GM12891 (cell line): ENCODE measurements at regions not wholly inside any gene's neighbourhood (a gene's known extent, or its start where the extent isn't known, plus 50 kb on each side); places are given as distances from the start of the nearest gene placed in this dataset.

Source experiments
- POLR2A ChIP-seq: IDR thresholded peaks from 2 replicates; pipeline ENCODE4 v1.6.1; 2011; ENCODE audit warnings: low read depth, low read length, control low read depth
- POLR2AphosphoS5 ChIP-seq: IDR thresholded peaks from 2 replicates; pipeline ENCODE4 v1.6.1; 2011; ENCODE audit warnings: low read depth, low read length, control low read depth
- POU2F2 ChIP-seq: IDR thresholded peaks from 2 replicates; pipeline ENCODE4 v1.6.1; 2011; ENCODE audit warnings: low read depth, mild to moderate bottlenecking, control low read depth, low read length, moderate library complexity

DNA sequence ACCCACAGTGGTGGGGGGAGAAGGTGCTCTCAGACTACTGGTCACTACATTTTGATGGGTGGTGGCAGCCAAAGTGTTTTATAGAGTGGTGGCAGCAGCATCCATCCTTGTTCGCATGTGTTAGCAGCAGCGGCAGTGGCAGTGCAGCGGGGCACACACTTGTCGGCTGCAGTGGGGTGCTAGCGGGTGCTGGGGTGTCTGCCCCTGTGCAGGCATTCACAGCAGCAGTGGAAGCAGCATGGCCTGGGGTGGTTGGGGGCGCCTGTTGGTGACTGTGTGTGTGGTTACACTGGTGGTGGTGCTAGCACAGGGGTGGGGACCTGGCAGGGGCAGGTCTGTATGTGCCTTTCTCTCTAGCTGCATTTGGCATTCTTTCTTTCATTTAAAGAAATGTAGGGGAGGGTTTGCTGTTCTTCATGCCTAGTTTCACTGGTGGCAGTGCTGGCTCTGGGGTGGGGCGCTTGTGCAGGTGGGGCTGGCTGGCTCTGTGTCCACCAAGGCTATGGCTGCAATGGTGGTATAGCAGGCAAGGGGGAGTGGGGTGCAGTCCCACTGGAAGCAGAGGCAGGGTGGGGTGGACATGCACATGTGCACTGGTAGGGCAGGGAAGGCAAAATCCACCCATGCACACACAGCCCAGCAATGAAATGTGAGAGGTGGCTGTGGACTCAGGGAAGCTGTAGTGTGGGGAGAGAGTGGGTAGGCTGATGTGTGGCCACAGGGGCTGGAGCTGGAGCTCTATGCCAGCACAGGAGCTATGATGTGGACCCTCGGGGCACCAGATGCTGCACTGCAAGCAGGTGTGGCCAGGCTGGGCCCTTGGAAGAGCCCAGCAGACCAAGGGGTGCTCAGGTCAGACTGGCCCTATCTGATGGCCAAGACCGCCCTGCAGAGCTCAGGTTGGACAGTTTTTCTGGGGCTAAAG is 173.3 kb downstream of the PRDM13 start:
- TF ChIP-seq POU2F2 (no peak), POLR2AphosphoS5 (no peak), POLR2A (no peak)
